ENCODE measurements at regions not wholly inside any gene's neighbourhood (a gene's known extent, or its start where the extent isn't known, plus 50 kb on each side); places are given as distances from the start of the nearest gene placed in this dataset.

GRCh38 chr1:239858057-239858456 is 233.6 kb upstream of the FMN2 start:
- no peak overlapping the region for H2BK5ac ChIP-seq (ENCODE audit: low read depth, low read length)
- no peaks in the 10 kb centered on the region; a peak in 1 of 7 replicates for H3K4me1 ChIP-seq (replicated peaks in 1 of 4; ENCODE audit: control insufficient read depth in 3 of 4, insufficient read depth in 4 of 4, low read length in 3 of 4)
- no peak overlapping the region for H3K27ac ChIP-seq (ENCODE audit: low read depth, low read length)
- no peak overlapping the region for H3K18ac ChIP-seq (ENCODE audit: extremely low read depth, low read length)
- no peak overlapping the region for H4K5ac ChIP-seq (ENCODE audit: insufficient read length, low read depth, low read length)
- H3K23ac ChIP-seq (ENCODE audit: insufficient read length) = no peak overlapping the region
- no peaks in the 10 kb centered on the region for H3K27me3 ChIP-seq (replicated peaks in 1 of 4; ENCODE audit: control insufficient read depth in 3 of 4, extremely low read depth in 1 of 4, insufficient read depth in 3 of 4, low read length in 3 of 4)
- H2BK120ac ChIP-seq (replicated peaks; ENCODE audit: low read depth, low read length) = no peak overlapping the region
- FAIRE-seq (no peak), DNase-seq (ENCODE audit: low read depth in 1 of 2, low spot score in 2 of 2) (no peak)
- no peak overlapping the region for H2AFZ ChIP-seq (ENCODE audit: low read length)
- no peaks in the 10 kb centered on the region for H3K79me1 ChIP-seq (ENCODE audit: low read depth, low read length)
- ChIA-PET CTCF (ENCODE audit: partially characterized antibody) (interaction anchor here (1.1 to 1.5 kb wide), 4 partner anchors 9 to 120 kb away, joined by 3 to 5 read pairs (median 4); no protein-coding TSS in a partner anchor), POLR2A (ENCODE audit: partially characterized antibody) (no interaction called here)
- H2BK20ac ChIP-seq (ENCODE audit: low read length) = no peak overlapping the region
- H3K23me2 ChIP-seq (ENCODE audit: low read depth, low read length) = no peaks in the 10 kb centered on the region
- TF ChIP-seq SIN3A (conservative IDR thresholded peaks at IDR 0.05 in 1 of 2, IDR thresholded peaks at IDR 0.05 in 1 of 2; ENCODE audit: low read depth in 1 of 2, low read length in 2 of 2) = no peak
- no peak for TF ChIP-seq KDM4A (IDR thresholded peaks at IDR 0.05; ENCODE audit: low read depth, low read length, severe bottlenecking)
- no peak for TF ChIP-seq E2F6 (IDR thresholded peaks at IDR 0.05)
- no peak for TF ChIP-seq USF2 (IDR thresholded peaks at IDR 0.05; ENCODE audit: low read length)
- TF ChIP-seq ATF2 (IDR thresholded peaks at IDR 0.05; ENCODE audit: low read length) = no peak
- TF ChIP-seq POU5F1 (IDR thresholded peaks at IDR 0.05; ENCODE audit: low read depth, low read length) = no peak
- no peak for TF ChIP-seq BRCA1 (IDR thresholded peaks at IDR 0.05; ENCODE audit: low read depth, low read length)
- TF ChIP-seq JUN (IDR thresholded peaks at IDR 0.05; ENCODE audit: low read depth, low read length) = no peak
- TF ChIP-seq TCF12 (IDR thresholded peaks at IDR 0.05; ENCODE audit: low read depth, low read length) = no peak
- TF ChIP-seq HDAC6 (IDR thresholded peaks at IDR 0.05; ENCODE audit: low read depth, low read length) = no peak
- TF ChIP-seq MAFK (IDR thresholded peaks at IDR 0.05; ENCODE audit: low read depth, low read length) = no peak
- no peak for TF ChIP-seq SP2 (IDR thresholded peaks at IDR 0.05; ENCODE audit: low read length)
- no peaks in the 10 kb centered on the region for H3K36me3 ChIP-seq (ENCODE audit: control insufficient read depth in 2 of 4, insufficient read depth in 4 of 4, low read length in 3 of 4)
- H2BK12ac ChIP-seq (ENCODE audit: low read depth, low read length) = no peak overlapping the region
- no peak overlapping the region for H3K4ac ChIP-seq (replicated peaks; ENCODE audit: insufficient read length, low read depth, low read length)
- no peak overlapping the region for H2BK15ac ChIP-seq (ENCODE audit: low read length)
- no peak overlapping the region for H3K4me3 ChIP-seq (ENCODE audit: extremely low read depth in 1 of 4, insufficient read depth in 2 of 4, low read depth in 3 of 4, low read length in 4 of 4)
- WGBS, 2 experiments (ENCODE audit: extremely low coverage in 1 of 2, insufficient coverage in 1 of 2, insufficient read length in 1 of 2, insufficient replicate concordance in 2 of 2, low coverage in 1 of 2, low lambda C conversion rate in 2 of 2, missing lambda C conversion rate in 1 of 2) = 83% methylated on average over 4 of the region's 4 CpGs; no CpG with 5 or more reads in 1 of the 2 experiments
- no peak overlapping the region for H3K4me2 ChIP-seq (ENCODE audit: insufficient read depth in 1 of 2, low read depth in 2 of 2, low read length in 2 of 2)
- H3K79me2 ChIP-seq (ENCODE audit: control insufficient read depth in 1 of 2, insufficient read depth in 2 of 2, low read length in 2 of 2) = no peaks in the 10 kb centered on the region
- no peak overlapping the region for H3K56ac ChIP-seq (replicated peaks; ENCODE audit: insufficient read length, low read depth, low read length)
- no peak overlapping the region for H2AK5ac ChIP-seq (ENCODE audit: low read depth, low read length)
- no peak overlapping the region for H3K14ac ChIP-seq (ENCODE audit: insufficient read length)
- no peaks in the 10 kb centered on the region for H3K9me3 ChIP-seq (ENCODE audit: insufficient read depth in 2 of 2, low read depth in 1 of 2, low read length in 1 of 2)
- H4K8ac ChIP-seq (ENCODE audit: extremely low read depth, insufficient read depth, low read length) = no peak overlapping the region
- H3K9ac ChIP-seq (replicated peaks in 1 of 4; ENCODE audit: extremely low read depth in 1 of 4, low read depth in 3 of 4, low read length in 3 of 4) = no peak overlapping the region
- no peak overlapping the region for H4K91ac ChIP-seq (replicated peaks; ENCODE audit: insufficient read length, low read length)
- H4K20me1 ChIP-seq (replicated peaks in 1 of 2; ENCODE audit: control insufficient read depth in 1 of 2, insufficient read depth in 2 of 2, low read length in 2 of 2) = no peaks in the 10 kb centered on the region

Data from H1 (cell line).